ENCODE measurements at regions not wholly inside any gene's neighbourhood (a gene's known extent, or its start where the extent isn't known, plus 50 kb on each side); places are given as distances from the start of the nearest gene placed in this dataset.

DNA sequence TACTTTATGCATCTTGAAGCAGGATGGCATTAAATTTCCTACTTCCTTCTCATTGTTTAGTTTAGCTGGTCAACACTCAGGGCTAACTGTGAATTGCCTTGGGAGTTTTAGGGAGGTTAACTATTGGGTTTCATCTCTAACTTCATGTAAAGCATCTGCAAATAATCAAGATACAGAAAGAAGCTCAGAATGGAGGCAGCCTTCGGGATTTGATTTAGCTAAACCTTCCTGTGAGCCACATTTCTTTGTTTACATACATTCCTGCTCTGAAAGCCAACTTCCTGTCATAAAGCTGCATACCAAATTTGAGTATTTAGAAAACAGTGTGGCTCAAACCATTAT, 131.7 kb upstream of the PCDH18 start:
- DNase-seq: peak; percentile 46

DNA sequence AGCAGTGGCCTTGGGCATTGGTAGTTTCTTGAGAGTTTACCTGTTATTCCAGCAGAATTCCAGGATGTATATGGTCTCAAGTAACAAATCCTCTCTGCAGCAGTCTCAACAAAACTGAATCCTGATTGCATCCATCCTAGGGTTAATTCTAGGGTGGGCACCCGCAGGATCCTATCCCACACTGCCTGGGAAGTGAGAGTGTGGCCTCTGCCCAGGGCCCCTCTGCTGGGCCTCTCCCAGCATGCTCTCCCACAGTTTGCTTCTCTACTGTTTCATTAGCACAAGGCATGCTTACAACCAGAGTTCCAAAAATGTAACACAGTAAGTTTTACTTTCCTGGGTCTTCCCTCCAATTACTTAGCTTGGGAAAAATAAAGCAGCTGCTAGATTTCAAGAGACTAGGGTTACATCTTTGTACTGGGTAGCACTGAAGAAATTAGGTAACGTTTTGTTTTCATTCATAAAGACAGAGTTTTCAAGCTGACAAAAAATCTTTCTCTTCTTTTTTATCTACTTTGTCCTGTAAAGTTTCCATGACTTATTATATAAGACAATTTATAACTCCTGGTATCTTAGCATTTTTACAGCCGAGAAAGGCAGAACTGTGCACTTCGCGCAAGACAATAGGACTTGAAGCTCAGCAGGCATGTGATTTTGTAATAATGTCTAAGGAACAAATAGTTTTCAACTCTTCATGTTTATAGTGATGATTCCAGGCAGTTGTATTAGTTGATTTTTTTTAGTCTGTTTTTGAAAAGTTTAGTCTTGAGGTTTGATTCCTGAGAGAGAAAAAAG, 131.2 kb upstream of the PCDH18 start:
- DNase-seq: no peak

DNA sequence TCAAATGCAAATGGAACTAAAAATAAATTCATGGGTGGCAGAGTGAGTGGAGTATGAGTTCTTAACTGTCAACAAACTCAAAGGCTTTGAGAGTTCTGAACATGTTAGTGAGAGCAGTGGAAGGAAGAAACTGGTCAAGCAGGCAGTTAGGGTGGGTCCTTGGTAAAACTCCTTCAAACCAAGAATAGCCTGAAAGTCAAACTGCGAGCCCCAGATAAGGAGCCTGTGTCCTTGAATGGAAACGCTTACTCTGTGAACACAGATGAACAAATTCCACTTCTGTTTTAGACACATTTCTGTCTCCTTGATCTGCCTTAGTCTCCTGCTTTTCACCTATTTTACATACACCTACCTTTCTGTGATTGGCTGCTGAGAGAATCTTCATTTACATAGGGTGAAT, 129.4 kb upstream of the PCDH18 start:
- no peak for DNase-seq

DNA sequence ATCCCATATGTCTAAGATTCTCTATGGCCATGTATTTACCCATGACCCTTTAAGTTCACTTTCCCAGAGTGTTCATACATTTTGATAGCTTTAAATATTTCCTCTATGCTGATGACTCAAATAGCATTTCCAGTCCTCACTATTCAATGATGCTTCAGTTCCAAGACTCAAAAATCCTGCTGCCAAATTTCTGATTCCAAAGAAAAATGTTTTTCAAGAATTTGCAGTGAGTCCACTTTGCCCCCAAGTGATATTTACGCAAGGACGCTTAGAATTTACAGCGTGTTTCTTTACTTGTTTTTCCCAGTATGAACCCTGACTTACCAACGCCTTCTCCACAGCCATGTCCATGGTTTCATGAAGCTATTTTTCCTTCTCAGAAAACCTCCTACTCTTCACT, 127.9 kb upstream of the PCDH18 start:
- DNase-seq: no peak

DNA sequence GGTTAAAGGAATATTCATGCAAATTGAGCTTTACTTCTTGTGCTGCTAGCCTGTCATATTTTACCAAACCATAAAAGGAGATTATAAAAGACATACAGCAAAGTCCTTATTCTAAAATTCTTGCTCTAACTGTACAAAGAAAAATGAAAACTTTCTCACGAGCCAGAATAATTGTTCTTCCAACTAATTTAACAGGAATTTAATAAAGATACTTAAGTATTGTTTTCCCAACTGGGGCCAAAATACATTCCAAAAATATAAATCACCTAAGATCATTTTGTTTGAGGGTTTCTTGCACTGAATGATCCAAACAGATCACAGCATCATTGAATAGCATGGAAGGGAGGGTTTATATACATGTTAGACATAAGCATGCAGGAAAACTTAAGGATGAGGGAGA, 127.1 kb upstream of the PCDH18 start:
- DNase-seq: no peak

DNA sequence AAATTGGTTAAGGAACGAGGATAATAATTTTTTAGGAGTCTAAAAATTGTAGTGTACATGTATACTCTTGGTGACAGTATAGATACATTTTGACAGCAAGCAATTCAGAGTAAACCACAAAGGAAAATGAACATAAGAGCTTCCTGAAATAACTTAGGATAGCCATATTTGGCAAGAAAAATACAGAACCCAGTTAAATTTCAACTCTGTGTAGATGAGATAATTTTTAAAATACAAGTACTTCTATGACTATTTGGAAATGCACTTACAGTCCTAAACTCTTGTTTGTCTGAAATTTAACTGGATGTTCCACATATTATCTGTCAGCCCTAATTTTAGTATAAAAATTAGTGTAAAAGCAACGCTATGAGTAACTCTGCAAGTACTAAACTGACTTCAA, 124.4 kb upstream of the PCDH18 start:
- DNase-seq: no peak

DNA sequence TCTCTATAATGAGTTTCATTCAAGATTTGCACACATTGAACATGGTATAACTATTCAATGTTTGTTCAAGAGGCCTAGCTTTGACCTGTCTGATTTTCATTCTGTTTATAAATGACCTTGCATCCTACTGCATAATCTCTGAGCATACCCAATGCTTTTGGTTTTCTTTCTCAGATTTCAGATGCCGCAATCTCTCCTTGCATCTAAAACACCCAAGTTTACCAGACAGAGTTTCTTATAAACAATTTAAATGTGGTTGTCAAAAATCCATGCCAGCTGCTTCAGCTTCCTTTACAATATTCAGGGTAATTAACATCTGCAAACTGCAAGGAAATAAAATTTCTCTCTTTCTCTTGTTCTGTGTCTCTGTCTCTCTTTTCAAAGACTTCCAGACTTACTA, 123.0 kb upstream of the PCDH18 start:
- DNase-seq: no peak

DNA sequence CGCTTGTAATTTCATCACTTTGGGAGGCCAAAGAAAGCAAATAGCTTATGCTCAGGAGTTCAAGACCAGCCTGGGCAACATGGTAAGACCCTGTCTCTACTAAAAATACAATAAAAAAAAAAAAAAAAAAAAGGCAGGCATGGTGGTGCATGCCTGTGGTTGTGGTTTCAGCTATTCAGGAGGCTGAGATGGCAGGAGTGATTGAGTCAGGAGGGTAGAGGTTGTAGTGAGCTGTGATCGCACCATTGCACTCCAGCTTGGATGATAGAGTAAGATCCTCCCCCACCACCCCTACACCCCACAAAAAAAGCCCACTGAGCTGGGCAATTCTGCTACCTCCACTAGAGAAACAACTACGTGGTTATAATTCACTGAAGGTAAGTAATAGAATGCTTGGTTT, 118.8 kb upstream of the PCDH18 start:
- peak; percentile 63 for DNase-seq

DNA sequence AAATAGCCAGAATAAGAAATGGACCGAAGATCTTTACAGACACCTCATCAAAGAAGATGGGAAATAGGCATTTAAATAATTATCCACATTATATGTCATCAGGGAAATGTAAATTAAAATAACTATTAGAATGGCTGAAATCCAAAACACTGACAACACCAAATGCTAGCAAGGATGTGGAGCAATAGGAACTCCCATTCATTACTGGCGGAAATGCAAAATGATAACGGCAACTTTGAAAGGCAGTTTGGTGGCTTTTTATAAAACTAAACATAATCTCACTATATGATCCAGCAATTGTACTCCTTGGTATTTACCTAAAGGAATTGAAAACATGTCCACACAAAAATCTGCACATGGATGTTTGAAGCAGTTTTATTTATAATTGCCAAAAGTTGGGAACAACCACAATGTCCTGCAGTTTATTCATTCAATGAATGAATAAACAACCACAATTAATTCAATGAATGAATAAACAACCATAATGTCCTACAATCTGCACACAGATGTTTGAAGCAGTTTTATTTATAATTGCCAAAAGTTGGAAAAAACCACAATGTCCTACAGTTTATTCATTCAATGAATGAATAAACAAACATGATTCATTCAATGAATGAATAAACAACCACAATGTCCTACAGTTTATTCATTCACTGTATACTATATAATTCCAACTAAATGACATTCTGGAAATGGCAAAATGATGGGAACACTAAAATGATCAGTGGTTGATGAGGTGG, 117.6 kb upstream of the PCDH18 start:
- no peak for DNase-seq

DNA sequence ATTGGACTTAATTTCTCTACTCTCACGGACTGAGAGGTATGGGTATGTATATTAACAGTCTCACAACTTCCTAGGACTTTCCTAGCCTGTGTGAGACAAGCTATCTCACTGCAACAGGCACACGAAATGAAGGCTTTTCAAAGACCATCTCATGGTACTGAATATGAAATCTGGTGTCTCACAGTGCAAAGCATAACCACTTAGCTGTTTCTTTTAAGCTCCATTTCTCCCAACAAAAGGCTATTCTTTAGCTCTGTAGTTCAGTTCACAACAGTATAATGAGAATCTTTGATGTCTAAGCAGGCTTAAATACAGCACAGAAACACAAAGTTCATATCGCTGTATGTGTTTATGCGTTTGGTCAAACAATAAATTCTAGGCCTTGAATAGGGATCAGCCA, 116.2 kb upstream of the PCDH18 start:
- no peak for DNase-seq

DNA sequence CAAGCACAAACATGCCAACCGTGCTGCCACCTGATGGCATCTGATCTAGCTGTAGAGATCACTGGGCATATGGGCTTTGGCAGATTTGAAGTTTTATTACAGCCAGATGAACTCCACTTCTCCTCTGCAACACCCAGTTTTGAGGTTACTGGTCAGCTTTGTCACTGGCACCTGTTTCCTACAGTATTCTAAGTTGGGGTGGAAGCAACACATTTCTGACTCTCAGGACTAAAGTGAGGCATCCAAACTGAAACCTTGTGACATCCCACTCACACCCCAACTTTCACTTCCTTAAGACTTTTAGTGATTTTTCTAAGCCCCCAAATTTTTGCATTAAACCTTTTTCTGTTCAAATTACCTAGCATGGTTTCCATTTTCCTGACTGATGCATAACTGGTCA, 115.1 kb upstream of the PCDH18 start:
- no peak for DNase-seq

DNA sequence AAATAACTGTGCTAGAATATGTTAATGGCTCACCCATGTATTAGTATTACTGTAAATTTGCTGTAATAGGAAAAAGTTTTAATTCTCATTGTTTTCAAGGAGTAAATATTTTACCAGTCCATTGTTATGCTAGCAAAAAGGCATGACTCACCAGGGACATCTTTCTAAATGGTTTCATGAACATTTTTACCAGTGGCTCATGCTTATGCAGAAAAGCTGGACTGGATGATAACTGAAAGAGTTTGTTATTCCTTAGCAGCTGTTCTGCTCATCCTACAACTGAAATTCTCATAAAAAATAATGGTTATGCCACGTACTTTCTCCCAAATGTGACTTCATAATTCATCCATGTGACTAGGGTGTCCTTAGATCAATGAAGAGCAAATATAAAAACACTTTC, 111.9 kb upstream of the PCDH18 start:
- DNase-seq: no peak

DNA sequence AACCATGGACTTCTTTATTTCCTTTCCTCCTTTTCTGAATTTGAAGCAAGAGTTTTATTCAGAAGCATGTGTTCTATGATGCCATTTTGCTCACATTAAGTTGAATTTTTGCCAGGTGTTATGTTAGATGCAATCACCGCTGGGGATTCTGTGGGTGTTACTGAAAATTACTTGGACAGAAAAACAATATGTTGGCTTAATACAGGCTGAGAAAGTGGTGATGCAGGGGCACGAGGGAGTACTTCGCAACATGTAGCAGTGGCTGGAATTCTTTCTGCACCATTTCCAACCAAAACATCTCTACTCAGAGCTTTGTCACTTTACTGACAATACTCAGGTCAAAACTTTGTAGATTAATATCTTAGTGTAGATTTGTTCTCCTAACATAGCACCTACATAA, 109.2 kb upstream of the PCDH18 start:
- no peak for DNase-seq

DNA sequence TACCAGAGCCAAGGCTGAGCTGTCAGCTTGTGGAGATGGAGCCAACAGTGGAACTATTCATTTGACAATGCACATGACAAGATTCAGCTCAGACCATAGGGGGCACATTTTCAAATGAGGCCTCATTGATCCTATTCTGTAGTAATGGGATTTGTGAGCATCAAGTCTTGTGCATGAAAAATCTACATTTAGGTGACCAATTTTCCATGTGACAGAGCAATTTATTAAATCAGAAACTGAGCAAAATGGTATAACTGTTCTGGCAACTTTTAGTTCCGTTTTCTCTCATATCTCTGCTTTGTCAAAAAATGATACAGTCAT, 108.5 kb upstream of the PCDH18 start:
- no peak for DNase-seq

DNA sequence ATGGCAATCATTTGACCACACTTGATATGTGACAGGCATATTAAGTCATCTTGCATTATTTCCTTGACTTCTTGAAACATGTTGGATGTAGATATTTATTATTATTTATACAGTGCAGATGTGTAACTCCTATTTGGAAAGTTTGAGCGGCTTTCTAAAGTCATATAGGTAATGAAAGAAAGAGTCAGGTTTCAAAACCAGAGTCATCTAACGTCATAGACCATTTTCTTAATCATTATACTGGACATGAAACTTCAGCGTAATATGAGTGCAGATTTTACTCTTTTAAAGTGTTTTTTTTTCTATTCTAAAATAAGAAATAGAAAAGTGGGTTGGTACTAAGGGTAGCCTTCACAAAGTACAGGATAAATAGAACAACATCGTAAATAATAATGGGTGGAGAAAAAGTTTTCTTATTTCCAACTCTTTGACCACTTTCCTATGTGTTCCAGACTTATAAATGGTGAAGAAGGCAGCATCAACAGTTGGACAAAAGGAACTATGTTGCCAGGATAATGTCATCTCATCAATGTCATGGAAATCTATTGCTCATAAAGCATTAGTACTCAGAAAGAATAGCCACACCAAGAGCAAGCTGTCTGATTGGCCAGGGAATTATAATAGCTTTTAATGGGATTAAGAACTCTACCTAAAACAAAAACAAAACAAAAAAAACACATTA, 108.0 kb upstream of the PCDH18 start:
- DNase-seq: no peak

DNA sequence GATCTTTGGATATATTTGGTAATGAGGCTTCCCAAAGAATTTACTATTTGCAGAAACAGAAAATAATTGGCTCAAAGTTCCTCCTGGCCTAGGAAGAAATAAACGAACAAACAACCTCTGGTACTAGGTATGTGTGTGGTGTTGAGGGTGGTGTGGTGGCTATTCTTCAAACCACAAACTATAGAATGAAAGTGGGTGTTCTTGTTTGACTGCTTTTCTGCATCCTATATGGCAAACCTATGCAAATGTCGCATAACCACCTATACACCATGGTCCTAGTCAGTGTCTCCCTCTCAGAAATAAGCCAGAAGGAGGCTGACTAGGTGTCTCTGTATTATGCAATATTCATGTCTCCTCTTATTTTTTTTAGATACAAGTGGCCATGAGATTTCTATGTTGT, 106.6 kb upstream of the PCDH18 start:
- no peak for DNase-seq

DNA sequence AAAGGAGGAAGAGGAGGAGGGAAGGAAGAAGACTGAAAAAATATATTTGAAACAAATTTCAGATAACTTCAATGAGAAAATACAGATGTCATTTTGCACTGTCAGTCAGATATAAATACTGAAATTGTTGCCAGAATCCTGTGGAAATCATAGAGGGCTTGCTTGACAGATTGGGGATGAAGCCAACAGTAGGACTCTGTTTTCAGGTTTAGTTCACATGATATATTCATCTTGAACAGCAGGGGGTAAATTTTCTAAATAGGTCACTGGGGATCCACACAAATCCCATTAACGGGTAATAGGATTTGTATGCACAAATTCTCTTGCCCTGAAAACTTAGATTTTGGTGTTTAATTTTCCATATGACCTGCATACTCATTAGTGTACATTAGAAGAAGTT, 103.3 kb upstream of the PCDH18 start:
- DNase-seq: no peak

DNA sequence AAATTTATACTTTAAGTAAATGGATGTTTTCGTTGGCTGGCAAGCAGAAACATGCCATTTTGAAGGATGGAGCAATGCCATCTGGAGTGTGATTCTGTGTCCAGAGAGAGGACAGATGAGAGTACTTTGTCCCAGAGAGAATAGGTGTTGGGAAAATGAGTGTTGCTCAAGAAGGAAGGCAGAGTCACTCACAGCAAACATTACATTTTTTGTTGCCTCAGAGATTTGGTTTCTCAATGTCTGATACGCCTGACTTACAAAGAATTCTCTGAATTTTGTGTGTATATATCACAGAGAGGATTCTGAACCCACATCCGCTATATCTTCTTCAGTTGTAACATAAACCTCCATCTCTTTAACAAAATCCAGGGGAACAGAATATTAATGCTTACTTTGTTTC, 102.8 kb upstream of the PCDH18 start:
- no peak for DNase-seq

DNA sequence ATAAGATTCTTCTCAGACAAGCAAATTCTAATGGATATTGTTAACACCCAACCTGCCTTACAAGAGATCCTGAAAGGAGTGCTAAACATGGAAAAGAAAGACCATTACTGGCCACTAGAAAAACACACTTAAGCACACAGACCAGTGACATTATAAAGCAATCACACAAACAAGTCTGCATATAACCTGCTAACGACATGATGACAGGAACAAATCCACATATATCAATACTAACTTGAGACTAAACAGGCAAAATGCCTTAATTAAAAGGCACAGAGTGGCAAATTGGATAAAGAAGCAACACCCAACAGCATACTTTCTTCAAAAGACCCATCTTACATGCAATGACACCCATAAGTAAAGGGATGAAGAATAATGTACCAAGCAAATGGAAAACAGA, 100.5 kb upstream of the PCDH18 start:
- no peak for DNase-seq

DNA sequence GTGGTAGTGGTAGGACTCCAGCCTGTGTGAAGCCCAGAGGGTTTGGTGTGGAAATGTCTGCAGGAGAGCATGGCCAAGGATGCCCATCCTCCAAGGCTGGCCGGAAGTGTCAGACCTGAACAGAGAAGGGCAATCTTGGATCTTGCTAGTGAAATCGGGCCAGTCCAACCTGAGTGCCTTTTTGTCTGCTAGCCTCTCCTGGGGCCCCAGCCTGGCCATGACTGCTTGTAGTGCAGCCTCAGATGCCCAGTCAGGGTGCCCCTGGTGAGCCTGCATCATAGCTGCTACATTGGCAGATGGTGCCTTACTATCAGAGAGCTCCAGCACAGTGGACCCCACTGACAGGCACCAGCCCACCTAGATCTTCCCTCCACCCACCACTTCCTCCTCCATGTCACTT, 99.3 kb upstream of the PCDH18 start:
- DNase-seq: no peak

DNA sequence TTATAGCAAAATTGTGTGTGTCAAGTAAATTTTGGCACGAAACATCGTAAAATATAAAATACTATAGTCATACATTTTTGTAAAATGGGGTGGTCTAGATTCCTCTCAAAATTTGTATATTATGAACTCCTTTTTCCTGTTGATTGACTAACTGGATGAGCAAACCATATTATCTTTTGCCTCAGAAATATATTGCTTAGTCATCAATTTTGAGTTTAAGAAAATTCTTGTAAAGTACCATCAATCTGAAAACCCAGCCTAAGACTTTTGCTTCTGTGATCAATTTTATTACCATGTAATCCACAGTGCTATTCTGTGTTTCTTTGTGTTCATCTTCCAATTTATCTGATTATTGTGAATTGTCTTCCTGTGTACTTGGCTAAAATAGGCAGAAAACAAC, 98.0 kb upstream of the PCDH18 start:
- DNase-seq: no peak

DNA sequence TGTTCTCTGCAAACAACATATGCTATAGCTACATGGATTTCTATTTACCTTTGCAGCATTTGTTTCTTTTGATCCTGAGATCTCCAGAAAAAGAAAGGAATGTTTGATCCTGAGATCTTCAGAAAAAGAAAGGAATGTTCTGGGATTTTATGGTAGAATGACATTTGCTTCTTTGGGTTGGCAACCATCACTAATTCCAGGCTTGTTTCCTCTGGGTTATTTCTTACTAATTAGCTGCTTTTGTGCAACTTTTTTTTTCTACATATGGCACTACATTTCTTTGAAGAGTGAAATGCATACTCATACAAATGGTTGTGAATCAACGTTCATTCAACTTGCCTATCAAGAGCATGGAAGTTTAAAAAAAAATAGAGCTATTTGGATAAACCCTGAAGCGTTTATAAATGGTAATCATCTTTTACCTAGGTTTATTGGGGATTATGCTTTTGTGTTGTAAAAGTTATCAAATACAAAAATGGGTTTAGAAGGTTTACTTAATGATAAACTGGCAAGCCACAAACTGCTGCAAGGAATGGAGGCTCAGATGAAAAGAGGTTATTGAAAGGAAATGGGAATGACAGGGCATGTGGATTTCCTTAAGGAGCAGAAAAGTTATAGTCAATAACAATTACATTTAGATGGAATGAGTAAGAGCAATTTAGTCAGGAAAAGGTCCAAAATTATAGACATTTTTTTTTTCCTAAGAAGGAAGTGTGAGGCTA, 95.6 kb upstream of the PCDH18 start:
- DNase-seq: no peak

DNA sequence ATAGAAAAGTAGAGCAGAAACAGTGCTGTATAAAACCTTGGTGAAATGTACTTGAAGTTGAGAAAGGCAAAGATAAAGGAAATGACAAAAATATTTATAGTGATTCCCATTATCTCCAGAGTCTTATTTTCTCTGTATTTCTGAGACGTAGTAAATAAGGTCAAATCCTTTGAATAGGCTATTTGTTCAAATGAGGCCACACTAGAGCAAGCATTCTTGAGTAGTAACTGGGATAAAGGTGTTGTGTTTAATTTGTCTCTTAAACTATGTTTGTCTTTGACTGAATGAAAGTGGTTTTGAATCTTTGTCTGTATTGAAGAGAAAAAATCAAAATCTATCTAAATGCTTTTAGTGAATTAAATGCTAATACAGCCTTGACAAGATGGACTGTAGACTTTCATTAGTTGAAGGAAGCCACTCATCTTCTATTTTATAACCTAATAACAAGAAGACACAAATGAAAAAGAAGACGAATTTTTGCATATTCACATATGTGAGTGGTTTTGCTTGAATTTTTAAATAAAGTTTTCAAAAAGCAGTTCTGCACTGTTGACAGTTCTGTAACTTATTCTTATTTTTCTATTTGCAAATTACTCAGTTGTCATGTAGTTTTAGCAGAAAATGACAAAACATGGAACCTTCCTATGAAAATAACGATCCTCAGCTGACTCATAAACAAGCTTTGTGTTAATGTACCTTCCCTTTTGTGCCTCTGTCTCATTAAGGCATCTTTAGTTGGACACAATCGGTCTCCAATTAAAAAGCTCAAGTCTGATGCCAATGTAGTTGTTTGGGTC, 94.8 kb upstream of the PCDH18 start:
- no peak for DNase-seq

Measured in kidney glomerular epithelial cell (primary cell).